Activated gamma-delta T cell treated with anti-CD3 and anti-CD28 coated beads, Interleukin-2, amount 50 U/mL, for 16 hours (primary cell): ENCODE measurements at regions not wholly inside any gene's neighbourhood (a gene's known extent, or its start where the extent isn't known, plus 50 kb on each side); places are given as distances from the start of the nearest gene placed in this dataset.
"Not testable (repeated sequence)": the region's sequence is repeated elsewhere in the genome, so short reads cannot be mapped to it uniquely, and the experiment has no call there.

Experiments used
- DNase-seq: peaks from one replicate; pipeline ENCODE4 v3.0.0-alpha.2; 2020; ENCODE audit warnings: low read depth

DNA sequence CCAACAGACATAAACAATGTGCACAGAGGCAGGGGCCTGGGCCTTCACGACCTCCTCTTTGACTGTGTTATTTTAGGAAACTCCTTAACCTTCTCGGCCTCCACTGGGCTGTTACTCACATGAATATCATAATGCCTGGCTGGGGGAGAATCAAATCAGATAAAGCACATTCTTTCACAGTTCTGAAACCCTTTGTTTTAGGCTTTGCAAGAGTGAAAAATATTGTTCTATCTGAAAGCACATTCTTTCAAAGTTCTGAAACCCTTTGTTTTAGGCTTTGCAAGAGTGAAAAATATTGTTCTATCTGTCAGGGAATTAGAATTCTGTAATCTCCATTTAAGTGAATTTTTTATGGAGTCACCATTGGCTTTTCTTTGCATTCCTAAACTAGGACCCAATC is 50.7 kb upstream of the SYNDIG1 start:
- no peak for DNase-seq

DNA sequence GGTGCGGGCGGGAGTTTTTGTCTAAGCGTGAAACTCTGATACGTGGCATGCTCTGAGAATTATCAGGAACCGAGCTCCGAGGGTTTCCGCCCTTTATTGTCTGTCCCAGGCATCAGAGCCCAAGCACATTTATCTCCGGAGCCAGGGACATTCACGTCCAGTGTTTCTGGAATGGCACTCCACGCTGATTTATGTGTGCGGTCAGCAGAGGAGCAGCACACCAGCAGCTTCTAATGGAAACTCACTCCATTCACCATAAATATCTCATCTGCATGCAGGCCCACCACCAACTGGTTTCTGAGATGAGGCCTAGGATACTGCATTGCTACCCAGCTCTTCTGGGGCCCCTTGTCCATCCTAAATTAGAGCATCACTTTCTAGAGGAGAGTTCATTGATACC is 51.9 kb upstream of the SYNDIG1 start:
- no peak for DNase-seq

DNA sequence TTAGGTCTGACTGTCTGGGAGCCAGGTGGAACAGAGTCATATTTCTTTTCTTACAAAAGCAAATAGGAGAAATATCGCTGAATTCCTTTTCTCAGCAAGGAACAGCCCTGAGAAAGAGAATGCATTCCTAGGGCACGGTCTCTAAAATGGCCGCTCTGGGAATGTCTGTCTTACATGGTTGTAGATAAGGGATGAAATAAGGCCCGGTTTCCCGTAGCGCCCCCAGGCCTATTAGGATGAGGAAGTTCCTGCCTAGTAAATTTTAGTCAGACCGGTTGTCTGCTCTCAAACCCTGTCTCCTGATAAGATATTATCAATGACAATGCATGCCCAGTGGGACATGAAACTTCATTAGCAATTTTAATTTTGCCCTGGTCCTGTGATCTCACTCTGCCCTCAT is 54.0 kb upstream of the SYNDIG1 start:
- not testable (repeated sequence) for DNase-seq

DNA sequence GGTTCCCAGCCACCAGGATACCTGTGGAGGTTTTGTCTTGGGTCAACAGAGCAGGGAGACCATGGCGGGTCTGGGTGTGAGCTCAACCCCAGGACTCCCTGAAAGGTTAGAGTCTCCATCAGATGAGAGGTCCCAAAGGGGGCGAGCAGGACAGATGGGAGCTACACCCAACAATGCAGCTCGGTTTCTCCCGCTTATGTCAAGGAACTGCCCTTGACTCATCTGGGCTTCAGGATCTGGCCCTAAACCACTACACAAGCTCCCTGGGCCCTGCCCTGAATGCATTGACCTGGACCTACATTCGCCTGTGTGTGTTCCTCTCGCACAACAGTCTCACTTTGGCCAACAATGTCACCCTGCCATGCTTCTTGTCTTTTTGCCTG is 57.6 kb upstream of the SYNDIG1 start:
- DNase-seq = no peak

DNA sequence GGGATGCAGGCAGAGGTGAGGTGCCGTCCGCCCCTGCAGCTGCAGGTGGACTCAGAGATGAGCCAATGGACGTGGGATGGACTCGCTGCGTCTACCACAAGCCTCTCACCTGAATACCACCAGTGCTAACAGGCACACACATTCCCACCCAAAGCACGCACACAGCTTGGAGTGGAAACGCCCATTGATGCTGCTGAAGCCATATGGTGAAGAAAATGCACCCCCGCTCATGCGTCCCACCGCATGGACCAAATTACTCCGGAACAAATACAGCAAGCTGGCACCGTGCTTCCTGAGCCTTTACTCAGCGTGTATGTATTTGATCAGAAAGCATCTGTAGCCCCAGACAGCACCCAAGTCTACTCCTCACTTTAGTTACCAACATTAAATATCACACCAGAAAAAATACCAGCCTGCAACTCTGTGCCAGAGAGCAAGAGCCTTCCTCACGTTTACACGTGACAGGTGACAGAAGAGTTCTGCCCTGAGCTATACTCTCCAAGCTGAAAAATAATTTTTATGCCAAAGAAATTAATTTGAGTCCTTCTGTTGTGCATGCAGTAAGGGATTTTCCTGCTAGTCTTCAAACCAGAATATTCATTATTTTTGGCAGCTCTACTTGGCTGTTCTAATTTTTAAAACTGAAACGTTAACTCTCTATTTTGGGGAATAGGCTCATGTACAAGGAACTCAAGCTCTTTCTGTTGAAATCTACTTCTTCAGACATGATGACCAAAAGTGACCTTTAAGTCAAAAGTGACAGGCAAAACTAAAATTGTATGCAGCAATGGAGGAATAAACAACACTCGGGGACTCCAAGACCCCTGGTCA is 58.2 kb upstream of the SYNDIG1 start:
- DNase-seq = no peak

DNA sequence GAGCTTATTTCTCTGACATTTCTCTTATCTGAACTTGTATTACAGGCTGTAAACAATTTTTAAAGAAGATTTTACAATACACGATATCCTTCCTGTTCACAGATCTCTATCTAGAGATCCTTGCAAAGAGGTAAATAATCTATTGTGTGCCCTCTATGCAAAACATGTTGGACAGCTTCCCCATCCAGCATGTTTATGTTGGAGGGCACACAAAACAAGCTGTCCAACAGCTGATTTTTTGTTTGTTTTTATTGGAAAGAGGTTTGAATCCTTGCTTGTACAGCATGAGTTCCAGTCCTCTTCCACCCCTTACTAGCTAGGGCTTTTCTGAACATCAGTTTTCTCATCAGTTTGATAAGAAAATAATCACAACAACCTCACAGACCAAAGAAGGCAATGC is 62.3 kb upstream of the SYNDIG1 start:
- DNase-seq = no peak

DNA sequence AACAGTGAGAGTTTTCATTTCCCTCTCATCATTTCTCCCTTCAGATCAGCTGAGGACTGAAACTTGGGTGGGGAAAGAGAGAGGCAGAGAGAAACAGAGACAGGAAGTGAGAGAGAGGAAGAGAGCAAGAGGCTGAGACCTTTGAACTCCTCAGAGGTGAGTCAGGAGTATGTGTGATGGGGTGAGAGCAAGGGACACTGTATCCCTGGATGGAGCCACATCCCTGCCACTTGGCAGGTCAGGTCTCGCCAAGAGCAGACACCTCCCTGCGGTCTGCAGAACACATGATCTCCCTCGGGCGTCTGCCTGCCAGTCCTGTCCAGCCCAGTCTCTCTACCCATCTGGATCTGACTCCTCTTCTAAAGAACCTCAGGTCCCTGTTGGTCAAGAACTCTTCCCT is 62.7 kb upstream of the SYNDIG1 start:
- DNase-seq = no peak

DNA sequence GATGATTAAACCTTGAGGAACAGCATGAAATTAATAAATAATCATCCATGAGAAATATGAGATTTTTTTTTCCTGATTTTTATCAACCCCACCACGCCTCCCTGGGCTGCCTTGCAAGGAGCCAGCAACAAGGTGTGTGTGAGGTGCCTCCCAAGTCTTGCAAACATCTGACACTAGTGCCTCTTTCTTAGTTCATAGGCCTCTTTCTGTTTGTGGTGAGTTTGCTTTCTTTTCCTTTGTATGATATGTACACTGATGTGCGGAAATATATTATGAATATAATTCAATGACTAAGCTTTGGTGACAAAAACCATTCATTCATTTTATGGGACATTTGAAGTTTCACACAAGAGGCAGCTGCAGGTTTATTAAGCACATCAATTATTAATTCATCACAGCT is 63.2 kb upstream of the SYNDIG1 start:
- no peak for DNase-seq

DNA sequence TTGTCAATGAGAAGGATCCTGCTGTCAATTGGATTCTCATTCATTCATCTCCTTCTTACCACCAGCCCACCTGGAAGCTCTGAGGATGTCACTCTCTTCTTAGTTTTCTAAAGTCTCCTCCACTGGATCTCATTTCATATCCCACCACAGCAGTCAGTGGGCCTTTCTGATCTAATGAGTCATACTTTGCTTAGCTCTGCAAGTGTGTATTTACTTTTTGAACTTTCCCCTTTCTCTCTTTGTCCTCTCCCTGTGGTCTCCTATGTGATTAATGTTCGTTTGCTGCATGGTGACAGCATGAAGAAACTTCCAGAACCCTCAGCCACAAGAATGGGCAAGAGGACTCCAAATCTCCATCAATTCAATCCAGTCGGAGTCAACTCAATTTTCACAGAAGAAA is 63.6 kb upstream of the SYNDIG1 start:
- DNase-seq = no peak

DNA sequence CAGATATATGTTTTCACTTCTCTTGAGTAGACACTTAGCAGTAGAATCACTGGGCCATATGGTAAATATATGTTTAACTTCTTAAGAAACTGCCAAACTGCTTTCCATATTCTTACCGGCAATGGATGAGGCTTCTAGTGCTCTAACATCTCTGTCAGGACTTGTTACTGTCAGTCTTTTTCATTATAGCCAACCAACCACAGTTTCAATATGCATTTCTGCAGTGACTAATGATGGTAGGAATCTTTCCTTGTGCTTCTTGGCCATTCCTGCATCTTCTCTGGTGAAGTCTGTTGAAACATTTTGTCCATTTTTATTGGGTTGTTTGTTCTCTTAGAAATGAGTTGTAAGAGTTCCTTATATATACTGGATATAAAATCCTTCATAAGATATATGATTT is 66.0 kb upstream of the SYNDIG1 start:
- DNase-seq = no peak

DNA sequence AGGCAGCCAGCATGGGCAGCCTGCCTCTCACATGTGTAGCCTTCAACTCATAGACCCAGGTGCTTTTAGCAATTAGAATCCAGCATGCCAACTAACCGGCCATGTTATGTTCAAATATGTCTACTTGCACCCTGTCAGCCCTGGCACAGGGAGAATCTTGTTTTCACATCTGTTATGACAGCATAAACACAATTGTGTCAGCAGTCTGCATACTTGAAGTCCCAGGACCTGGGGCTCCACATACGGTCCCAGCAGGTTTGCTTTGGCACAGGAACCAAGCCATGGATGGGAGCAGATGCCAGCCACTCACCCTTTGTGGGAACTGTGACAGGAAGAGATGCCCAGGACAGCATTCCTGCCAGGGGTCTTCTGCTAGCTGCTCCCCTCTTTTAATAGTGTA is 67.2 kb upstream of the SYNDIG1 start:
- no peak for DNase-seq

DNA sequence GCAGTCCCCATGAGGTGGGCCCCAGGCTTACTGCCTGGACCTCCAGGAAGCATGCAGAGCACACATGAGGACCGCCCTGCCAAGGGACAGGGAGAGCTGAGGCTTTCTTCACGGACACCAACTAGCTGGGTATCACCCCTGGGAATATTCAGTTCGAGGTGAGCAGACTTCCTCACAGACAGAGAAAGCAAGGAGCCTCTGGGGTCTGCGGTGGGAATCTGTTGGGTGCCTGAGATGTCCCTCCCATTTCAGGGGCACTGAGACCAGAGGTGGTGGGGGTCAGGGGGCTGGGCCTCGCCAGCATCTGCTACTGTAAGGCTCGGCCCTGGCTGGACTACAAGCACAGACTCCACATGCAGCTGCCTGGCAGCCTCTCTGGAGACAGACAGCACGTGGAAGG is 74.3 kb upstream of the SYNDIG1 start:
- no peak for DNase-seq

DNA sequence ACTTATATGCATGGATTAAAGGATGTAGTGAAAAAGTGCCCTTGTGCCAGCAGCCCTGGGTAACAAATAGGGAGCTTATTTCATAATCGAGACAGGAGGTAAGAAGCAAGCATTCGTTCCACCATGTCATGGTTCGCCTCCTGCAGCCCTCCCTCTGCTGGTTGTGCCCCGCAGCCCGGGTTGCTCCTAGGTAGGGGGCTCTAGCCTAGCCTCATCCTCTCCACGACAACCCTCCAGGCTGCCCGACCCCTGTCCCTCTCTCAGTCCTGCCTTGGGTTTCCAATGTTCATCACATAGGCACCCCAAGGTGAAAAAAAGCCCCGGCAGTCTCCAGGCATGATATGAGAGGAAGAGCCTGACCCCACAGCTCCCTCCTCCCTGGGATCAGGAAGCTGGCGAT is 75.5 kb upstream of the SYNDIG1 start:
- no peak for DNase-seq

DNA sequence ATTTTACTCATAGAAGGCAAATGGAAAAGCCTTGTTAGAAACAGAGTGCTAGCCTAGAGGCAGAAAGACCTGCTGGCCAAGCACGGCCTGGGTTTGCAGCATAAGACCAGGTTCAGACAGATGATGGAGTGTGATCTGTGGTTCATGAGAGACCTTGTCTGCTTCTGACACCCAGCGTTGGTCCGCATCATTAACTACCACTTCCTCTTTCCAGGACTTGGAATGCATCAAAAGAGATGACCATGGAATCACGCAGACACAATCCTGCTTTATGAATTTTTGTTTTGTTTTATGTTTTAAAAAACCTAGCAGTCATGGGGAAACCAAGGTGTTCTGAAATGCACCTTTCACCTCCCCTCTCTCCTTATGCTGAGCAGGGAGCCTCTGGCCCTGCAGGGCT is 76.8 kb upstream of the SYNDIG1 start:
- no peak for DNase-seq

DNA sequence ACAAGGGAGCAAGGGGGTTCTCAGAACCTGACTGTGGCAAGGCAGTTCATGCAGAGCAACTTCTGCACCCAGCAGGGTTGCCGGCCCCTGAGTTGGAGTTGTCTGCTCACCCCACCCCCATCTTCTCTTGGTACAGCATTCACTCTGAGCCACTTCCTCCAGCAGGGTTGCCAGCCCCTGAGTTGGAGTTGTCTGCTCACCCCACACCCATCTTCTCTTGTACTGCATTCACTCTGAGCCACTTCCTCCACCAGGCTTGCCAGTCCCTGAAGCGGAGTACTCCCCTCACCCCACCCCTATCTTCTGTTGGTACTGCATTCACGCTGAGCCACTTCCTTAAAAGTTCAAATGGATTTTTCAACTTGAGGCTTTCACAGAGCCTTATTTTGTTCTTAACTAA is 79.7 kb upstream of the SYNDIG1 start:
- DNase-seq = no peak

DNA sequence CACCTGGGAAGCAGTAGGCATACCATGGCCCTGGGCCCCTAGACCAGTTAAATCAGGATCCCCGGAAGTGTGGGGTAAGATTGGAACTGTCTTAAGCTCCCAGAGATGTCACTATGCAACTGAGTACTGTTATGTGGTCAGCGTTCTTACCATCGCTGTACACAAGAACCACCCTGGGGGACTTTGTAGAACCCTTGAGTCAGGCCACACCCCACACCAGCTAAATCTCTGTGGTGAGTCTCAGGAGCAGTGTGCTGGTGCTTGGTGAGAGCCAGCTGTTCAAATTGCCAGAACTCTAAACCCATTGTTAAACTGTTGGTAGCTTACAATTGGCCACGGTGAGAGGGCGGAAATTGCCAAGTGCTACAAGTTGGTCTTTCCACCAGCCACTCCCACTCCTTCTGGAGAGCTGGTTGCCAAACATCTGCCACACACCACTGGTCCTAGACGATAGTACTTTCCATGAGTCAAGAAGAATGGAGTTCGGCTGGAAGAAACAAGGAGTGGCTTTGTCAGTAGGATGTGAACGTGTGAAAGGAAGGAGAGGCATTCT is 80.5 kb upstream of the SYNDIG1 start:
- DNase-seq = no peak

DNA sequence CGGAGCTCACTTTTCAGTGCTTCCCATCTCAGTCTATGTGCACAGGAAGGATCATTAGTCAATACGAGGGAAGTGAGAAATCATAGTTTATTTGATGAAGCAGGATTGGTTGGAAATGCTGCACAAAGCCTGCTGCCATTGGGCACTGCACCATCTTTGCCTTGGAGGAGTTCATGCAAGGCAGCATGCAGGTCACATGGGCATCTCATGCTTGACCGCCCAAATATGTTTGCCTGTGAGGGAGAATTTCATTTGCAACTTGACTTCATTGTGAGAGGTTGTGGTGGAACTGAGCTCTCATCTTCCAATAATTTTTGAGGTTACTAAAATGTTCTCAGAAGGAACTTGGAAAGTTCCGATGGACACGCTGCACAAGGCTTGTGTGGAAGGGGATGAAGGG is 83.9 kb upstream of the SYNDIG1 start:
- no peak for DNase-seq

DNA sequence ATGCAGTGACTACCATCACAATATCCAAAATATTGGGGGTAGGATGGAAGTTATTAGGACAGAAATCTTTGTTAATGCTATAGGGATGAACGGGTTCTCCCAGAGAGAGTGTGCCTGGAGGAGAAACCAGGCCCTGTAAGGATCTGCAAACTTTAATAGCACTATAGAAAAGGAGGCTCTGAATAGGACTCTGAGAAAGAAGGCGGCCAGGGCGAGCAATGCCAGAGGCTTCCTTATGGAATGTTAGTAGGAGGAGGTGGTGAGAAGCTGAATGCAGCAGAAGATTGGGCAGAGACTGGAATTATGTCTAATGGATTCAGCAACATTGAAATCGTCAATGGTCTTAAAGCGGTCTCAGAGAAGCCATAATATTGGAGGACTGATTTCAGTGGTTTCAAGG is 84.6 kb upstream of the SYNDIG1 start:
- no peak for DNase-seq

DNA sequence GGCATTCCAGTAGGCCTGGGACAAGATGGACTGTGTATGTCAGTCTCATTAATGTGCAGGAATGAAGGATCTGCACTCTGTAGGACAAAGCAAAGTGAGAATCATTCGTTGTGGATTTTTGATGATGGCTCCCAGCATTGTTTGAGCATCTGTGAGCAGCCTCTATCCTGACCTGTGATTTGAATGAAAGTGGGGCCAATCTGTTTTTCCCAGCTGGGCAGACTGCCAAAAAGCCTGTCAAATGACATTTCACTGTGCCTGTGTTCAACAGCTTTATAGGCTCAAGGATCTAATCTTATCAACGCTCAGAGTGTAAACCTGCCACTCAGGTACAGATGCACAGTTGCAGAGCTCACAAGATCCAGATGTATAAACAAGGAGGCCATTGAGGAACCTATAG is 86.7 kb upstream of the SYNDIG1 start:
- DNase-seq = no peak

DNA sequence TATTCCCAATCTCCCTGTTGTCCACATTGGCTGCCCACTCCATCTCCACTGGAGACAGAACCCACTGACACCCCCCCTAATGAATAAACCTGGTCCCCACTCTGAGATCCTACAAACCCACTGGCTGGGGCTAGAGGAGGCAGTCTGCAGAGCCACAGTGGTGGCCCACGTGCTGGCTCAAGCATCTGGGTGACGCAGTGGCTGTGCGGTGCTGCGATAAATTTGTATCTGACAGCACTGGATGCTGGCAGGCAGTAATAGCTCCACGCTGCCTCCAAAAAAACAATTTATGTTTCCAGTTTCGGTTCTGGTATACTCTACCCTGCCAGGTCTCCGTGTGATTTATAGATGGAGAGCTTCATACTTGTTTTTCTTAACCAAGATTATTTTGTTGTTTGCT is 87.1 kb upstream of the SYNDIG1 start:
- no peak for DNase-seq

DNA sequence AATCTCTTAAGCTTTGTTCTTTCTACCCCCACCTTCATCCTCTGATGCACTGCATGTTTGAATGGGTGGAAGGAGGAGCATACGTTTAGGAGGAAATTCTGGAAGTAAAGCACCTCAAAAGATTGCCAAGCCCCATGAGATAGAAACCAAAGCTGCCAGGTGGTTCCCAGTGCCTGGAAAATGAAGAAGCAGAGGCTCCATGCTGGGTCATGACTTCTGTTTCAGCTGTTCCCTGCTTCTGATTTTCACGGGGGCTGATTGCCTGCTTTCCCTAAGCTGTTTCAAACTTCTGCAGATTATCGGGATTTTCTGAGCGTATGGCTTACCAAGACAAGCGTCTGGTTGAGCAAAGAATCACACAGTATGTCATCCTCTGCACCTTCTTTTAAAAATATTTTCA is 87.5 kb upstream of the SYNDIG1 start:
- DNase-seq = no peak

DNA sequence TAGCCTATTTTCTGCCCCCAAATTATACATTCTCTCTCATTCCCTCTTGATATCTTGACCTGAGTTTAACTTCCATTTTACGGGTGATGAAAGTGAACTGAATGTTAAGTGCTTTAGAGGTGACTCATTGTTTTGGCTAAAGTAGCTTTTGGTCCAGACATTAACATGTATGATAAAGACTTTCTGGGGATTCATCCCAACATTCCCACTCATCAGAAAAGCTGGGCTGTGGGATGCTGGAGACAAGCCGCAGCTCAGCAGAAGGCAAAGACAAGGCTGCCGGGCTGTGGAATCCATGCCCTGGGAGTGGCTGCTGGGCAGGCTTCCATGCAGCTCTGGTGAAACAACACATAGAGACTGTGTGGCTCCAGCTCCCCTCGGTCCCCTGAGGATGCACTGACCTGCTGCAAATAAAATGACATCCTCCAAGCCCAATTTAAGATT is 89.9 kb upstream of the SYNDIG1 start:
- DNase-seq = no peak

DNA sequence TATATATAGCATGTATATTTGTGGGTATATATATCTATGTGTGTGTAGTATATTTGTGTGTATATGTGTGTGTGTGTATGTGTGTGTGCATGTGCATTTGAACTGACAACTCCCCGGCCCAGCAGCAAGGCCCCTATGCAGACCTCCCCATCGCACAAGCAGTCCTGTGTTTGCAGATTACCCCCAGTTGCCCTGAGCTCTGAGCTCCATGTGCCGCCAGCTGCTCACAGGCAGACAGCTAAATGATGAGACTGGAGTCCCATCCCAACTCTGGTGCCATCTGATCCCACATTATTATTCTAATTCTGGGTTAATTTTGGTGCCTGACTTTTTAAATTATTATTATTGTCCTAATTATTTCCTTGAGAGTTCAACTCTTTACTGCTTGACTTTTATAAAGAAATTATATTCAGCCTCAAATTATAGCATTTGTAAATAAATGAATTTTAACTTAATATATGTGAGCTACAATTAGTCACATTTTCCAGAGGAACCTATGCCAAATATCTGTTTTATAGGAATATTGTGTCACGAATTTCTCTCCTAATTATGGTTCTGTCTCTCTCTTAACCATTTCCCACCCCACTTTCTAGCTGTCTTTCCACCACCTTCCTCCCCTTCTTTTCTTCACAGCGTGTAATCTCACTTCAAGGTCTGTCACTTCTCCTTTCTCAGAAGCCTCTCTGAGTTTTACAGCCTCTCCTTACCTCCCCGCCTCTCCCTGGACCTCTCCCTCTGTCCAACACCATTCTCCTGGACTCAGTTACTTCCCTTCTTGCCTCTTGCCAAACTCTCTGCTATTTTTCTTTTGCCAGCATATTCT is 90.6 kb upstream of the SYNDIG1 start:
- DNase-seq = no peak
